GM19395 (cell line): ENCODE measurements at regions not wholly inside any gene's neighbourhood (a gene's known extent, or its start where the extent isn't known, plus 50 kb on each side); places are given as distances from the start of the nearest gene placed in this dataset.

Experiments used
- ATAC-seq: cut with Tn5 transposase; IDR thresholded peaks from one replicate; pipeline ENCODE4 v1.9.1; 2021; ENCODE audit warnings: mild to moderate bottlenecking, moderate library complexity; ENCODE audit not compliant: unreplicated experiment

GRCh38 chr5:30000231-30000630 lies 1193.3 kb upstream of the CDH6 start:
- no peak for ATAC-seq

DNA sequence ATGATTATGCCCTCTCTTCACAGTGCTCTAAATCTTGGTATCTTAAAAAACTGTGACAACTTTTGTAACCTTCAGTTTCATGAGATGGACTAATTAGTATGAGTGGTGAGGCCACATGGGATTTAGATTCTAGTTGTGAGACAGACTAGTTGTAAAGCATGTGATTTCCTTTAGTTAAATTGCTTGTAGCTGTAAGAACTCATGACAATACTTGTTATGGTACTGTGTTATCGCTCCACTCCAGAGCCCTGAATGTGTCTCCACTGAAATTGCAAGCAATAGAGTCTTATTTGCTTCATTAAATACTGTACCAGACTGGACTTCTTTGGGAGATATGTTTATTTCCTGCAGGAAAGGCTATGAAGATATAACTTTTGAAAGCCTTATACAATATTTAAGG lies 1198.3 kb upstream of the CDH6 start:
- no peak for ATAC-seq

DNA sequence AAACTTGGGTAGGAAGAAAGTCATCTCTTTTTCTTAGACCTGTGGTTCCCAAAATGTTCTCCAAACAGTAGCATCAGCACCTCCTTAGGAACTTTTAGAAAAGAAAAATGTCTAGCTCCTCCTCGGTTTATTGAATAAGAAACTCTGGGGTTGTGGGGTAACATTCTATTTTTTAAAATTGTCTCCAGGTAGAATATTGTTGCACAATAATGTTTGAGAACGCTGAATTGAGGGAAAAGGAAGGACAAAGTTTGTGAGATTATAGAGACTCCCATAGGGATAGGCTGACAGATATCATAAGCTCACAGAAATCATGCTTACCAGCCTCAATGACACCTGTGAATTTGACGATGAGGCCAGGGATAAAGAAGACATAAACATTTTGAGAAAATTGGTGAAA lies 1199.0 kb upstream of the CDH6 start:
- no peak for ATAC-seq

- no peak for ATAC-seq
Observed at GRCh38 chr5:29993286-29993685, 1200.2 kb upstream of the CDH6 start.

GRCh38 chr5:29992248-29992647 lies 1201.2 kb upstream of the CDH6 start:
- no peak for ATAC-seq

DNA sequence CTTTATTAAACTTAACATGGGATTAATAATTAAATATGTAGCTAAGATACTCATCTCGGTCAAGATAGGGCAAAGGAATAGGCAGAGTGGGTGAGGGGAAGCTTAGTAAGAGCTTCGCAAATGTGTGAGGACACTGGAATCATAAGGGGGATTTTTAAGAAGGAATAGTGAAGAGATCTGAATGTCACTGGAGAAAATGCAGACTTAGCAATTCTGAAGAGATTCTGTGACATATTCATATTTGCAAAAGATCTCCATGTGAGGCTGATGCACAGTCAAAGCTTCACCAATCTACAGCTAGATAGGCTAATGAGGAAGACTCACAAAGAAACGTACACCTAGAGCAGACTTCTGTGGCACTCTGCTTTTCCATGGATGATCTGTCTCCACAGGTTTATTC lies 1202.8 kb upstream of the CDH6 start:
- ATAC-seq = no peak

- no peak for ATAC-seq
Observed at GRCh38 chr5:29984156-29984540, 1209.3 kb upstream of the CDH6 start.

DNA sequence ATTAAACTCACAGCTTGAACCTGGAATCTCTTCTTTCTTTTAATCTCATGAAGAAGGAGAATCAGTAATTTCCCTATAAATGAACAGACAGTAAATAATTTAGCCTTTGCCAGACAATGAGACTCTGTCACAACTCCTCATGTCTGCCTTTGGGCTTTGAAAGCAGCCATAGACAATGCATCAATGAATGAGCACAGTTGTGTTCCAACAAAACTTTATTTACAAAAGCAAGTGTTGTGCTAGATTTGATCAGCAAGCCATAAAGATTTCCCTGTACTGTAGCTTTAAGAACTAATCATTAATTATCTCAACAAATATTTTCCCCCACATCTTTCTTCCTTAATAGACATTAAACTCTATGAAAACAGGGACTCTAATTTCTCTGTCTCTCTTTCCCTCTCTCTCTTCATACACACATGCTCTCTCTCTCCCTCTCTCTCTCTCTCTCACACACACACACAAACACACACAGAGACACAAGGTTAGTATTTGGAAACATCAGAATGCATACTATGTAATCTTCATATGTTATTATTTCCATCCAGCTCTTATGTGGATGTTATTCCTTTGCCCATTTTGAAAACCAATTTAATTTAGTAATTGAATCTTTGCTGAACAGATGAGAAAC lies 1209.8 kb upstream of the CDH6 start:
- ATAC-seq = no peak

DNA sequence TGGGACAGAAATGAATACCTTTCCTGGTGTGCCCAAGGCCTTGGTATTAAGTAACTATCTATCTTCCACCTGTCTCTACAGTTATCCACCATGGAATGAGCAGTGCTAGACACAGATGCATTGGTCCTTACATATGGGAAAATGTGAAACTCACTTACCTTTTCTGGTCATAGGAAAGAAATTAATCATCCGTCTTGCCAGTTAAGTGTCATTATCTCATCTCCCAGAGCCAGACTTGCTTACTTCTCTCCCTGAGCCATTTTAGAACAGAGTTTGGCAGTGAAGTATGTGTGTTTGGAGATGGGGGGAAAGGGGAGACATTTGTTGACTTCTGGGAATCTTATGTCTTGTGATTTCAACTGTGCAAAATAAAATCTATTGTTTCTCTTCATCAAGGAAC lies 1211.0 kb upstream of the CDH6 start:
- no peak for ATAC-seq

DNA sequence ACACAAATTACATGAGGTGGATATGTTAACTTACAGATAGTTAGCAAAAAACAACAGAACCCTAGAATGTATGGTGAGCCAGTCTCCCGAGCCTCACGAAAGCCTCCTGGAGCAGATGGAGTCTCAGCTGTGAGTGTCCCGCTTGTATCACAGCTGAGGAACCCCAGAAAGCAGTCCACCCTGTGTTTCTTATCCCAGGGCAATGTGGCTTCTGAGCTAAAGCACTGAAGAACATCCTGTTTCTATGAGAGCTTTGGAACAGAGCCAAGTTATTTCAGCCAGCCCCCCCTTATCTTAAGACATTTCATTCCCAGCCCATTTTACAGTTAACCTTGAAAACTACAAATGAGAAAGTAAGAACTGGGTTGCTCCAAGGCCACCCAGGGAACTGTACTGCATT lies 1220.9 kb upstream of the CDH6 start:
- no peak for ATAC-seq

DNA sequence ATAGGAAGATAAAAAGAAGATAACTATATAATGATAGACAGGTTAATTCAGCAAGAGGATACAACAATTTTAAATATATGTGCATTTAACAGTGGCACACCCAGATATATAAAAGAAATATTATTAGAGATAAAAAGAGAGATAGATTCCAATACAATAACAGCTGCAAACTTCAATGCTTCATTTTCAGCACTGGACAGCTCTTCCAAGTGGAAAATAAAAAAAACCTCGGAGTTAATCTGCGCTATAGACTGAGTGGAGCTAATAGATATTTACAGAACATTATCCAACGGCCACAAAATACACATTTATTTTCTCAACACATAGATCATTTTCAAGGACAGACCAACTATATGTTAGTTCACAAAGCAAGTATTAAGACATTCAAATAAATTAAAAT lies 1229.5 kb upstream of the CDH6 start:
- no peak for ATAC-seq

DNA sequence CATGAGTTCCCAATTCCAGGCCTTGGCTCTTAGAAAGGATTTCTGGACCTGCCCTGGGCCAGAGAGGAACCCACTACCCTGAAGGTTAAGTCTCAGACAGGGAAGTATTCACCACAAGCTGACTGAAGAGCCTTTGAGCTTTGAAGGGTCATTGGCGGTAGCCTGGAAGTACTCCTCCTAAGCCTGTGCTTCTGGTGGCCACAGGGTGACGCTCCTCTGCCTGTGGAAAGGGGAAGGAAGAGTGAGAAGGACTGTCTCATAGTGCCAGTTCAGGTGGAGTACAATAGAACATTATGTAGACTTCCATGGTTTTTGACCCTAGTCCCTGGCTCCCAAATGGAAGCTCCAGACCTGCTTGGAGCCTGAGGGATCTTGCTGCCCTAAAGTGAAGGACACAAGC lies 1233.2 kb upstream of the CDH6 start:
- no peak for ATAC-seq

DNA sequence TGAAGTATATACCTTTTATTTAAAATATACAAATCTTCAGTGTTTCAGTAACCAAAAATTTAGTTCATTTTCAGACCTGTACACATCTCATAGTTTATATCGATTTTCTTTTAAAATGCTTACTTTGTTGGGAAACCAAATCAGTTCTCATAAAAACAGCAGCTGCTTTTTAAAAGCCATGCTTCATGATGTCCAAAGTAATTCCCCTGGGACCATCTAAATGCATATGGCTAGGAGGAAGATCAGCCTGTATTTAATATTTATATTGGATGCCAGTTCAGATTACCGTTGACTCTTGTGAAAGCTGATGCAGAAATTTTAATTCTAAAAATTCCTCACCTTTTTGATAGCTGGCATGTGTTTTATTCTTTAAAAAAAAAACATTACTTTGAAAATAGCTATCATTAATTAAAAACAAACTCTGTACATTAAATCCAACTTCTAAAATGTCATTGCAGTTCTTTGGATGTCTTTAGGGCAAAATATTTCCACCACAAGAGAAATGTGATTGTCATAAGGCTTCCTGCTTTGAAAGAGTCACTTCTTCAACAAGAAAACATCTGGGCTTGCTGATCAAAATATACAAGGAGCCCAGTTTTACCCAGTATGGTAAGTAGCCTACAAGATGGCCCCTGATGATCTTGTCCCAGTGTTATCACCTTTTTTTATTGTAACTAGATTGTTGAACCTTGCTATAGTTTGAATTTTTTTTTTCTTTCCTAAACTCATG lies 1242.9 kb upstream of the CDH6 start:
- ATAC-seq = no peak

- ATAC-seq = no peak
Observed at GRCh38 chr5:29949301-29949872, 1244.1 kb upstream of the CDH6 start.

DNA sequence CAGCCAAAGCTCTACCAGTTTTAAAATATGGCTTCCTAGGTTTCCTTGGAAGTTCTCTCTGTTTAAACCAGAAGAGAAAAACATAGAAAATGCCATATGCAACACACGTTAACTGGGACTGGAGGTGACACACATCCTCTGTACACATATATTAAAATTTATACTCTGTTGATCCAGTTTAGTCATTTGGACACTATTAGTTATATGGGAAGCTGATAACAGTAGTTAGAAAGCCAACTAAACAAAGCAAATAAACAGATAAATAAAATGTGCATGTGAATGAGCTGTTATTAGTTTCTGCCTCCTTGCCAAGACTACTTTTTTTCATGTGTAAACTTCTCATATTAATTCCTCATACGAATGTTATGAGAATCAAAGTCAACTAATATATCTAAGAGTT lies 1249.2 kb upstream of the CDH6 start:
- ATAC-seq = no peak

- no peak for ATAC-seq
Observed at GRCh38 chr5:29942089-29942488, 1251.4 kb upstream of the CDH6 start.

GRCh38 chr5:29939988-29940387 lies 1253.5 kb upstream of the CDH6 start:
- no peak for ATAC-seq

GRCh38 chr5:29935371-29935770 lies 1258.1 kb upstream of the CDH6 start:
- ATAC-seq = no peak

- no peak for ATAC-seq
Observed at GRCh38 chr5:29930316-29930715, 1263.2 kb upstream of the CDH6 start.

GRCh38 chr5:29924107-29924506 lies 1269.4 kb upstream of the CDH6 start:
- ATAC-seq = no peak

DNA sequence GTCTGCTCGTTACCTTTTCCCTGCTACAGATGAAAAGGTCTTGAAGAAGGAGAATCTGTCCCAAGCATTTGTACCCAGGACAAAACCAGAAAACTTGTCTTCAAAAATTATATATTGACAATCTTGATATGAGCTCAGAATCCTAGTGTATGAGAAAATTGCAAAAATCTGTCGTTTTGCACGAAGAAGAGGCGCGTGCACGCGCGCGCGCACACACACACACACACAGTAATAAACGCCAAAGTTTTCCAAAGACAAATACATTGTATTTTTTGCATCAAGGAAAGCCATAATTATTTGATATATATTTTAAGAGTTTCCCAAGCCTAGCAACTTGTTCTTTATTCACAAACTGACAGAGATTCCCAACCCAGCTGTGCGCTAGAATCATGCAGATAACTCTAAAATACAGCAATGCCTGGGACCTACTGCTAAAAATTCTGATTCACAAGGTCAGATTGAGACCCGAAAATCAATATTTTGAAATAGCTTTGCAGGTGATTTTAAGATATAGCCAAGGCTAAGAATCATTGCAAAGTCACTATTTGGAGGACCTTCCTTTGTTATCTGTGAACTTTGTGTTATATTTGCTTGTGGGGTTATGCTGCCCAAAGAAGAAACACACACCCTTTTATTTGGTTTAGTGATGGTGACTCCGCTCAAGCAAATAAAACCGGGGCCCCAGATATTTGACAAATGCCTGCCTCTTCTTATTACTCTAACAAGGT lies 1287.7 kb upstream of the CDH6 start:
- ATAC-seq = no peak

GRCh38 chr5:29902859-29903258 lies 1290.6 kb upstream of the CDH6 start:
- no peak for ATAC-seq
